GM18858 (cell line): ENCODE measurements at regions not wholly inside any gene's neighbourhood (a gene's known extent, or its start where the extent isn't known, plus 50 kb on each side); places are given as distances from the start of the nearest gene placed in this dataset.

Experiments
- ATAC-seq: cut with Tn5 transposase; IDR thresholded peaks from one replicate; pipeline ENCODE4 v1.9.1; 2021; ENCODE audit not compliant: unreplicated experiment

DNA sequence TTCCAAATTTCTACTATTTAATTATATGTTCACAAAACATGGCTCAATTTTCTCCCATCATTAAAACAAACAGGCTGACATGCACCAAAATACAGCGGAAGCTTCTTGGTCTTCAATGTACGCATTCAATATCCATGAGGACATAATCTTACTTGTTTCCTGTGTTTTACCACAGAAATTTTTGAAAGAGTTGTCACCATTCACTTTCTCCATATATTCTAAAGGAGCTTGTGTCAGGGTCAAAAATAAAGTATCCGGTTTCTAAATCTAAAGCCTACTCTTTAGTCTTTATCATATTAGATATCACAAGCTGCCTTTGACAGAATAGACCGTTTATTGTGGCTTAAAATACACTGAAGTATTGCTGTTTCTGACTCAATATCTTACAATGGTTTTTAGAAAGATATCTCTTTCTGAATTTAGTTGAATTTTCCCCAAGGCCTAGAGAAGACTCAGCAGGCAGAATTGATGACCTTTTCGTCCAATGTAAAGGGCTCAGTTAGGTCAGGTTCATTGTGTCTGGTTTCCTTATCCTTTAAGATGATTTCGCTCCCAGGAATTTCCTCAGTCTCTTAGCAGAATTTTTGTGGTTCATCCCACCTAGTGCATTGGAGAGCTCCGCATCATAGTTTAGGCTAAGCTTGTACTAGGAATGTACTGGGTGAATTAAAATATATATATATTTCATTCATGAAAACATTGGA, 717.2 kb downstream of the NCAM2 start:
- ATAC-seq, result no peak

- no peak for ATAC-seq
Observed at GRCh38 chr21:21722731-21723130, 724.5 kb downstream of the NCAM2 start.

DNA sequence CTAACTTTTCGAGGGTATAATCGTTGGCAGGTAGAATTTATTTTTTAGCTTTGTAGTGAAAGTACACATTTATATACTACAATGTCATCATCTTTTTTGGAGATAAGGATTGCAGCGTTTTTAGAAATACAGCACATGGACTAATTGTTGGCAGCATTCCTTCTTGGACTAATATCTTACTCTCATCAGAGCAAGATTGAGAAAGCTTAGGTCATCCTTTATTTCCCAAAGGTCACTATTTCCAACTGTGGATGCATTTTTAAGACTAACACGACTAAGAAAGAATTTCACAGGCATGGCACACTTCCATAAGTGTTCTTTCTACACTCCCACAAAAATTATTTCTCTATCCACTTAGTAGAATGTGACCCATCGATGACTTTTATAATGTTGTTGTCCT, 732.3 kb downstream of the NCAM2 start:
- ATAC-seq, result no peak

DNA sequence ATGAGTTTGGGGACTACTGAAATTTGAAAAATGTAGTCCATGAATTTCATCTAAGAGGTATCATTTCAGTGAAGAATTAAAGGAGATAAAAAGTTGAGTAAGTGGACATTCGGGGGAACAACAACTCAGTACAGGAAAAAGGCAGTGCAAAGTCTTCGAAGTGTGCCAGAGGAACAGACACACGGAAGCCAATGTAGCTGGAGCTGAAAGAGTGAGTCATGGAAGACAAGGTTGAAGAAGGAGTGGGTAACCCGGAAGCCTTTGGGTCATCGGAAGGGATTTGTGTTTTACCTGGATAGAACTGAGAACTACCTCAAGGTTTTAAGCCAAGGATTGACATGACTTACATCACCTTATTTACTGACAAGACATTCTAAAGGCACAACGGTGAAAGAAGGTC, 733.4 kb downstream of the NCAM2 start:
- ATAC-seq, result no peak

GRCh38 chr21:21734088-21734487, 735.9 kb downstream of the NCAM2 start:
- ATAC-seq, result no peak

DNA sequence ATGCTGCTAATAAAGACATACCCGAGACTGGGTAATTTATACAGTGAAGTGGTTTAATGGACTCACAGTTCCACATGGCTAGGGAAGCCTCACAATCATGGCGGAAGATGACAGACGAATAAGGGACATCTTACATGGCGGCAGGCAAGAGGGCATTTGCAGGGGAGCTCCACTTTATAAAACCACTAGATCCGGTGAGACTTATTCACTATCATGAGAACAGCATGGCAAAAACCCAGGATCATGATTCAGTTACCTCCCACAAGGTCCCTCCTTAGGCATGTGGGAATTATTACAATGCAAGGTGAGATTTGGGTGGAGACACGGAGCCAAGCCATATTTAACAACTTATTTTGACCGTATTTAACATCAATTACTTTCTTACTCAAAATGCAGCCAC, 739.0 kb downstream of the NCAM2 start:
- no peak for ATAC-seq

- no peak for ATAC-seq
Observed at GRCh38 chr21:21740207-21740606, 742.0 kb downstream of the NCAM2 start.

- ATAC-seq, result no peak
Observed at GRCh38 chr21:21750124-21750825, 752.1 kb downstream of the NCAM2 start.

- peak; percentile 55 for ATAC-seq
Observed at GRCh38 chr21:21751286-21751685, 753.1 kb downstream of the NCAM2 start.

- no peak for ATAC-seq
Observed at GRCh38 chr21:21762855-21763254, 764.6 kb downstream of the NCAM2 start.

- ATAC-seq, result no peak
Observed at GRCh38 chr21:21764281-21764680, 766.1 kb downstream of the NCAM2 start.

DNA sequence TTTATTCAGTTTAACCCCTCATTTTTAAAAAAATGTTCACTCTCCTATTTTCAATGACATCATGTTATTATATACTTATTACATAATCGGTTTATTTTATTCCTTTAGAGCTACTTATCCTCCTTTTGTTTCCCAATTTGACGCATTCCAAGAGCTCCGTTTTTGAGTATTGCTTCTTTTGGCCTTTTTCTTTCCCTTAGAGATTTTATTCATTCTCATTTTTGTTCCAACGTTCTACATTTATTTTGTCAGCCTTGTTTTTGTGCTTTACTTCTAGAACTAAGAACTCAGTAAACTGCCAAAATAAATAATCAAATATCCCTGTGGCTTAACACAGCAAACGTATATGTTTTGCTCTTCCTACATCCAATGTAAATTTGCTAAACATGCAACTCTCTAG, 769.1 kb downstream of the NCAM2 start:
- ATAC-seq, result no peak

DNA sequence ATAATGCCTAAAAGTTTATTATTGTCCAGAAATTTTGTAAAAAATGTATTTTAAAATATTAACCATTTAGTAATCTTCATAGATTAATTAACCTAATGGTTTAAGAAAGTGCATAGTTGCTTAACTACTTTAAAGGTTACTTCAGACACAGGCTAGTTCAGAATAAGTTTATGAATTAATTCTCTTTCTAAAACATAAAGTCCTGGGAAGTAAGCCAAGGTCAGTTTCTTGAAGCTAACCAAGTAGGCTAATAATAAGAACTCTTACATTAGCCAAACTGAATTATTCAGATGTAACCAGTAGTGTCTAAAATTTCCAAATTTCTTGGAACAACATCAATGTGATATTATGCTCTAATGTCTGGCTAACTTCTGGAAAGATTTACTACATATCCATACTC, 790.4 kb downstream of the NCAM2 start:
- ATAC-seq, result no peak

- ATAC-seq, result no peak
Observed at GRCh38 chr21:21801921-21802320, 803.7 kb downstream of the NCAM2 start.

- no peak for ATAC-seq
Observed at GRCh38 chr21:21806711-21807597, 808.7 kb downstream of the NCAM2 start.

- ATAC-seq, result no peak
Observed at GRCh38 chr21:21807598-21807903, 809.3 kb downstream of the NCAM2 start.

DNA sequence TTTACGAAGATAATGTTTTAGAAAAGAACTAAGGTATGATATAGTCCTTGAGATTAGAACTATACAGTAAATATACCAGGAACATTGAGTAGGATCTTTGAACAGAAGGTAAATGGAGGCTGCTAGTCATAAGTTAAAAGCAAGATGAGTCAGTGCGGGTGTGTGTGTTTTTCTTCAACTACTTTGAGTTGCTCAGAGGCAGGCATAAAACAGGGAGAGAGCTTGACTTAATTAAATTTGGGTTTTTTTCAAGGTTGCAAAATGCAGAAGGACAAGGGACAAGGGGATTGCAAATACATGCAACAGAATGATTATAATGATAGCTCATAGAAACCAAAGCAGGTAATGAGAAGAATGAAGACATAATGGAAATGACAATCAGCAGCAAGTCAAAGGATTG, 815.1 kb downstream of the NCAM2 start:
- ATAC-seq, result no peak

GRCh38 chr21:21813934-21814333, 815.7 kb downstream of the NCAM2 start:
- ATAC-seq, result no peak

GRCh38 chr21:21816778-21817177, 818.6 kb downstream of the NCAM2 start:
- ATAC-seq, result no peak

- no peak for ATAC-seq
Observed at GRCh38 chr21:21818898-21819297, 820.7 kb downstream of the NCAM2 start.

- ATAC-seq, result no peak
Observed at GRCh38 chr21:21828130-21828529, 829.9 kb downstream of the NCAM2 start.

GRCh38 chr21:21831036-21831435, 832.8 kb downstream of the NCAM2 start:
- no peak for ATAC-seq
